AG04449 (cell line): ENCODE measurements at regions not wholly inside any gene's neighbourhood (a gene's known extent, or its start where the extent isn't known, plus 50 kb on each side); places are given as distances from the start of the nearest gene placed in this dataset.

ENCODE experiments used
- CTCF ChIA-PET: fragments of 350-600 bp; formaldehyde crosslinking; extraction: SDS; loops from one replicate; lab custom pipeline; 2021; ENCODE audit warnings: antibody characterized with exemption; lab: Yijun Ruan, JAX
- POLR2A ChIA-PET: fragments of 400-600, 350-600 bp; formaldehyde crosslinking; extraction: SDS; loops from one replicate; lab custom pipeline; 2020; ENCODE audit warnings: antibody characterized with exemption, inconsistent platforms; lab: Yijun Ruan, JAX
- DNase-seq: peaks from one replicate; pipeline ENCODE4 v3.0.0-alpha.2; 2010; ENCODE audit warnings: low read depth, low spot score
- H3K4me3 ChIP-seq: 2 replicates; pipeline ENCODE4 v1.5.1; 2011; ENCODE audit warnings: low read depth, mild to moderate bottlenecking, control low read depth, low read length
- TF ChIP-seq, protein P1 (sequence below): IDR thresholded peaks from one replicate; pipeline ENCODE4 v1.5.1; 2011; ENCODE audit warnings: mild to moderate bottlenecking, moderate library complexity, low read length, control low read depth, inconsistent platforms; ENCODE audit not compliant: insufficient read depth; ENCODE audit errors: missing control alignments

DNA sequence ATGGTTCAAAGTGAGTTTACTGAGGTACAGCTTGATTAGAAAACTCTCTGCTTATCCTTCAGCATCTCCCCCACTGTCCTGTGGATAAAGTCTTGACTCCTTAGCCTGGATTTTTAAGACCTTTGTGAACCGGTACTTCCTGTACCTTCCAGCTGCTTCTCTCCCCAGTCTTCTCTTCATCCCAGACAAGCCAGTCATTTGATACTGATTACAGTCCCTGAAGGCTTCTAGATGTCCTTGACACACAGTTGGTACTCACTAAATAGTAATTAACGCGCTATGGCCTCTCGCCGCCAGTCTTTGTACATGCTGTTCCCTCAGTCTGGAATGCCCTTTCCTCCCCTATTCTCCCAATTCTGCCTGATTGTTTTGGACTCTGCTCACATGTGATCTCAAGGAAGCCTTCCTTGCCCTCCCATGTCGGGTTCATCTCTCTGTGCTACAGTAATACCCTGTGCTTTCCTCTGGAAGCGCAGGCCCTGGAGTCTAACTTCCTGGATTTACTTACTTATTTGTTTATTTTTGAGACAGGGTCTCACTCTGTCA is 50.6 kb upstream of the PTGR2 start:
- ChIA-PET CTCF (interaction anchor here (0.9 kb wide), 1 partner anchor 8 kb away, joined by 3 read pairs; no protein-coding TSS in a partner anchor), POLR2A (no interaction called here)
- TF ChIP-seq, protein P1, sequence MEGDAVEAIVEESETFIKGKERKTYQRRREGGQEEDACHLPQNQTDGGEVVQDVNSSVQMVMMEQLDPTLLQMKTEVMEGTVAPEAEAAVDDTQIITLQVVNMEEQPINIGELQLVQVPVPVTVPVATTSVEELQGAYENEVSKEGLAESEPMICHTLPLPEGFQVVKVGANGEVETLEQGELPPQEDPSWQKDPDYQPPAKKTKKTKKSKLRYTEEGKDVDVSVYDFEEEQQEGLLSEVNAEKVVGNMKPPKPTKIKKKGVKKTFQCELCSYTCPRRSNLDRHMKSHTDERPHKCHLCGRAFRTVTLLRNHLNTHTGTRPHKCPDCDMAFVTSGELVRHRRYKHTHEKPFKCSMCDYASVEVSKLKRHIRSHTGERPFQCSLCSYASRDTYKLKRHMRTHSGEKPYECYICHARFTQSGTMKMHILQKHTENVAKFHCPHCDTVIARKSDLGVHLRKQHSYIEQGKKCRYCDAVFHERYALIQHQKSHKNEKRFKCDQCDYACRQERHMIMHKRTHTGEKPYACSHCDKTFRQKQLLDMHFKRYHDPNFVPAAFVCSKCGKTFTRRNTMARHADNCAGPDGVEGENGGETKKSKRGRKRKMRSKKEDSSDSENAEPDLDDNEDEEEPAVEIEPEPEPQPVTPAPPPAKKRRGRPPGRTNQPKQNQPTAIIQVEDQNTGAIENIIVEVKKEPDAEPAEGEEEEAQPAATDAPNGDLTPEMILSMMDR, result no peak
- no peak overlapping the region for H3K4me3 ChIP-seq
- DNase-seq, result no peak

DNA sequence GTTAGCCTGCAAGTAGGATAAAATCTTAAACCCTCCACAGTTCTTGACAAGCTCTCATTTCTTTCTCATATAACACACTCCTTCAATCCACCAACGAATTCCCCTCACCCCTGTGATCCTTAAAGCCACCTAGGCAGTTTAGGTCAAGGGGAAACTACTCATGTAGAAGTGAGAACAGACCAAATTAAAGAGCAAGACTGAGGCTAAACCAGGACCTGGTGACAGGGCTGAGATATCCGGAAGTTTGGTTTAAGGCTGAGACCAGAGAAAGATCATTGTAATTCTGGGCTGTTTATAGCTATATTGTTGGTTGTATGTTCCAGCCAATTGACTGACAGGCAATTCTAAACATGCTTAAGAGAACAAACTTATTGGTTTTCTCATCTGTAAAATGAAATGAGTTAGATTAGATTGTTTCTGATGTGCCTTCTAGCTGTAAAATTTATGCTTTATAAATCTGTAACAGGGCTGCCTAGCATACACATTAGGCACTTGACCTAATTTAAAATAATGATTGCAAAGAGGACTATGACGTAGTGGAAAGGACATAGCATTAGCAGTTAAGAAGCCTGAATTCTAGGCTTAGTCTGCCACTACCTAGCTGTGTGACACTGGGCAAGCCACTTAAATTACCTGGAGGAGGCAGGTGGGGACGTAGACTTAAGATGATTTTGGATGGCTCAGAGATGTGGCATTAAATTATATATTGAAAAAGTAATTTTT is 53.9 kb upstream of the PTGR2 start:
- TF ChIP-seq, protein P1, result no peak
- no peak for DNase-seq
- H3K4me3 ChIP-seq, result no peak overlapping the region
- ChIA-PET POLR2A (interaction anchor here (1.1 kb wide), 1 partner anchor 39 kb away, joined by 4 read pairs; no protein-coding TSS in a partner anchor), CTCF (interaction anchor here (0.7 to 3.4 kb wide), 6 partner anchors 11 to 73 kb away, joined by 3 to 17 read pairs (median 3); no protein-coding TSS in a partner anchor)

DNA sequence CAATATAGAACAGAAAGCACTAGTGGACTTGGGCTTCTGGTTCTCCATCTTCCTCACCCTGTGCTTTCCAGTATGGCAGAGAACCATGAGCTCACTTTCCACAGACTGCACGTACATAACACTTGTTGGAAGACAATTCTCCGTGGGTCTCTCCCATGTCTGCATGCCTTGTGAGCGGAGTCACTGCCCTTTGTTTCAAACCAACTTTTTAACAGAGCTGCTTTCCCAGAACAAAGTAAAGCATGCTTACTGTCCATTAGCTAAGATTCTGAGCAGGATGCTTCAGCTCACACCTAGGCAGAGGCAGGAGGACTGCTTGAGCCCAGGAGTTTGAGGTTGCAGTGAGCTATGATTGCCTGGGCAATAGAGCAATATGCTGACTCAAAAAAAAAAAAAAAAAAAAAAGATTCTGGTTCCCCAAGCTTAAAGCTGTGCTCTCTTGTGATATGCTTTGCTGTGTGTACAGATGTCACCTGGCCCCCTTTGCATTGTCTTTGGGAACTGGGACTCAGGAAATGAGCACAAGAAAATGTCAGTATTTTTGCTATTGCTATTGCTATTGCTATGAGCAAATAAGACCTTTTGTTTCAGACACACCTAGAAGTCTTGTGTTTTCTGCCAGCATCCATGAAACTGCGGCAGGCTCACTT is 54.6 kb upstream of the PTGR2 start:
- TF ChIP-seq, protein P1, result no peak
- no peak overlapping the region for H3K4me3 ChIP-seq
- POLR2A ChIA-PET, result interaction anchor here (1.1 kb wide), 1 partner anchor 38 kb away, joined by 4 read pairs; no protein-coding TSS in a partner anchor
- no peak for DNase-seq
- CTCF ChIA-PET, result interaction anchor here (0.7 to 3.4 kb wide), 6 partner anchors 11 to 73 kb away, joined by 3 to 17 read pairs (median 3); no protein-coding TSS in a partner anchor

DNA sequence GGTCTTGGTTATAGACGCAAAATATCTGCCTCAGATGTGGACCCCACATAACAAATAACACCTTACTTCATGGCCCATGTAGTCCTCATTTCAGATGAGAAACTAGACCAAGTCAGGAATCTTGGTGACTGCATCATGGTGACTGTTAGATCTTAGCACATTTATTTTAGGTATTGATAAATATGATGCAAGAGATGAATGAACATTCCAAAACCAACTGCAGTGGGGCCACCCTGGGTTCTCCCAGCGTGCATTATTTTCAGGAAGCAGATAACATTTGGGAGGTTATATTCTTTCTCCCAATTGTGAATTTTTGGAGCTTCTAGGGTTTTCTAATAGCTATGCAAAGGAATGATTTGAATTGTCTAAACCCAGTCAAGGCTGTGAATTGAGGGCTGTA is 55.2 kb upstream of the PTGR2 start:
- H3K4me3 ChIP-seq, result no peak overlapping the region
- no peak for DNase-seq
- ChIA-PET POLR2A (interaction anchor here (1.1 to 1.4 kb wide), 2 partner anchors 11 to 38 kb away, joined by 4 to 6 read pairs; no protein-coding TSS in a partner anchor), CTCF (interaction anchor here (0.8 to 3.4 kb wide), 5 partner anchors 11 to 68 kb away, joined by 3 to 17 read pairs (median 5); no protein-coding TSS in a partner anchor)
- TF ChIP-seq, protein P1, result no peak

DNA sequence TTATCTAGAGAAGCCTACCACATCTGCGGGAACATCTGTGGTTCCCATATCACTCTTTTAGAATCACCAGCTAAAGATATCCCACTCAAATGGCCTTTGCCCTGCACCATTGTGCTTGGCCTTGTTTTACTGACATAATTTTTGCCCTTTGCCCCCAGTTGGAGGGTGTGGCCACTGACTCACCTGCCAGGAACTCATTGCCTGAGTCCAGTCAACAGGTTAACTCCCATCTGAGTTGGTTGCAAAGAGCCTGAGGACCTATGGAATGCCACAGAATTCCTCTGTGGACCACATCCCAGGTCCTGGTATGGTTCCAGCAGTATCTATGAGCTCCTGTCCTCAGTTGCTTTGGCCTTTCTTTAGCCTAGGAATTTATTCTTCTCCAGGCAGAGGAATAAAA is 55.7 kb upstream of the PTGR2 start:
- ChIA-PET CTCF (interaction anchor here (1.4 to 3.4 kb wide), 2 partner anchors 31 to 38 kb away, joined by 5 to 17 read pairs; no protein-coding TSS in a partner anchor), POLR2A (interaction anchor here (1.4 kb wide), 1 partner anchor 10 kb away, joined by 6 read pairs; no protein-coding TSS in a partner anchor)
- DNase-seq, result no peak
- H3K4me3 ChIP-seq, result no peak overlapping the region
- TF ChIP-seq, protein P1, result no peak
